ENCODE measurements at regions not wholly inside any gene's neighbourhood (a gene's known extent, or its start where the extent isn't known, plus 50 kb on each side); places are given as distances from the start of the nearest gene placed in this dataset.
A peak's percentile ranks its signal among the peaks of the same experiment; 100 is the strongest.

DNA sequence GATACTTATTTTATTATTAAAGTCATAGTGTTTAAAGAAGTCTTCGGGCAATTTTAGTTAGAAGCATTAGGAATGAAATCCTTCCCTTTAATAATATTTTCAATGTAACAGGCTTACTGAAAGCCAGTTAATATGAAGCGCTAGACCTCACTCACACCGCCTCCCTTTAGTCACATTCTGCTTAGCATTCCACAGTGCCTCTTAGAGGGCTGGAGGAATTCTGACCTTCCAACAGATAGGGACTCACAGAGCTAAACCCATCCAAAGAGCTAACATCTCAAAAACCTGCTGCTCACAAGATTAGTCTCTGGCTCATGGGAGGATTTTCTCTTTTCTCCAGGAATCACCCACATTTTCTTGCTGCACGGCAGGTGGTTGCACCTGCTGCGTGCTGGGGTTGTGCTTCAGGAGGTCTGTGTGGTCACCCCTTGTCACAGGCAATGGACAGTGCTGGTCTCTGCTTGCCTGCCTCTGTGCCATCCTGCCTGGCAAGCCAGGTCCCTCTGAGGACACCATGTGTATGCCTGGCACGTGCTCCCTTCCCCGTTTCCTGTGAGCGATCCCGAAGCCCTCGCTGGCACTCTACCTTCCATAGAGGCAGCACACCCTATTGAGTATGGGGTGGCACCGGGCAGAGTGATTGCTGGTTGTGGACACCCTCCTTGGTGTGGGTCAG is 91.8 kb downstream of the KLF6 start:
- peak overlapping the region in 1 of 21 experiments; percentile 28 for H3K27ac ChIP-seq
- H3K4me3 ChIP-seq, result no peak overlapping the region

- no peak overlapping the region for H3K27ac ChIP-seq
- H3K4me3 ChIP-seq, result no peak overlapping the region
Measured at GRCh38 chr10:3692387-3692999, 92.5 kb downstream of the KLF6 start.

GRCh38 chr10:3691482-3691881 is 93.5 kb downstream of the KLF6 start:
- no peak overlapping the region for H3K4me3 ChIP-seq
- H3K27ac ChIP-seq, result no peak overlapping the region

DNA sequence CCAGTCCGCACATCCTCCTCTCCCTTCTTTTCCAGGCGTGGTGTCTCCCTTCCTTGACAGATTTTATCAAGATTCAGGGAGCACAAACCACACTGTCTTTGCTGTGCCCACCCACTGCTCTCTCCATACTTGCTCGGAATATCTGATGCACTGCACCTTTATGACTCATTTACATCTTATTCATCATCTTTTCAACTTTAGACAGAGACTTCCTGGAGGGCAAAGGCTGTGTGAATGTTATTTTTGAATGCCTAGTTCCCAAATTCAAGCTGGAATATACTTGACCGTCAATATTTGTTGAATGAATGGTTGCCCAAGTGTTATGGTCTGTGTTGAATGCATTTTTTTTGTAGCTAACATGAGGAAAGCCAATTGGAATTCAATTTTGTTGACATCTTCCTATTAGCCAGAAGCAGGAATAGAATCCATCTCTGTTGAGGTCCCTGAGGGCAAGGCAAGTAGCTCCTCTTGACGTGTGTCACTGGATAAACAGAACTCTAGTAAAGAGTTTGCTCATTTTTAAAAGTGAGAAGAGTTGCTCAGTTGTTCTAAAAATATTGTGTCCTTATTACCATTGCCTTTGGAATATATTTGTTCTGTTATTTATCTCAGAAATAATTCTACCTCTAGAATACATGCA is 95.0 kb downstream of the KLF6 start:
- Histone ChIP-seq H3K27ac (no peak overlapping the region), H3K4me3 (no peak overlapping the region)

- Histone ChIP-seq H3K4me3 (no peak overlapping the region), H3K27ac (no peak overlapping the region)
Measured at GRCh38 chr10:3687510-3688081, 97.4 kb downstream of the KLF6 start.

DNA sequence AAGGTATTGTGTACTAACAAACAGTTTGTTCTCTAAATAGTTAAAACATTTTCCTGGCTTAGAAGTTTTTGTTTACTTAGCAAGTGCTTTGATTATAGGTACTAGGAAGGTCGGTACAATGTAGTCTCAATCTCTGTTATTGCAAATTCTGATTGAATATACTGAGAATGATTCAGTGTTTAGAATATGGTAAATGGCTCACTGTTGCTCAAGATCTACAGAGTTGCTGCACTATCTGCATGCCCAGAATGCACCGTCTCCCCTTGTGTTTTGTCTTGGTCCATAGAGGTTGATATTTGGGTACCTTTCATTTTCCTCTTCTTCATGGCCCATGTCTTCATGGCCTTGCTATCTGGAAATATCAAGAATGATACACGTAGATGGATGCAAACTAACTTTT is 99.6 kb downstream of the KLF6 start:
- no peak overlapping the region for H3K27ac ChIP-seq

DNA sequence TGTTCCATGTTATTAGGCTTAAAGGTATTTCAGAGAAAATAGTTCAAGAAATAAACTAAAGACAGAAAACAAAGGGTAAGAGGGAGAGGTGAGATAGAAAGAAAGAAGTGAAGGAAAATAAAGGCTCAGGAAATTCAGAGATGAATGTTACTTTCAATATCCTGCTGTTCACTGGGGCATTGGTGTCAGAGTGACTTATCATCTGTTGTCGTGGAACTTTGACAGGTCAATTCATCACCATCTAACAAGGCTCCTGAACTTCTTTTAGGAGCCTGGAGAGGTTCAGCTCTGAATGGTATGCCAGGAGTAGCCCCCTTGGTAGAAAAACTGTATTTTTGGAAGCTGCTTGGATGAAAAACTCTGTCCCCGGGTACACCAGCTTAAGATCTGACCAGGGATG is 100.1 kb downstream of the KLF6 start:
- Histone ChIP-seq H3K4me3 (no peak overlapping the region), H3K27ac (no peak overlapping the region)

More for the DNA sequence above, 99.6 kb downstream of the KLF6 start:
- no peak overlapping the region for H3K4me3 ChIP-seq

GRCh38 chr10:3683560-3683959 is 101.4 kb downstream of the KLF6 start:
- Histone ChIP-seq H3K27ac (peak overlapping the region in 1 of 21 experiments; percentile 12), H3K4me3 (no peak overlapping the region)

- Histone ChIP-seq H3K27ac (peak overlapping the region in 1 of 21 experiments; percentile 11), H3K4me3 (no peak overlapping the region)
Measured at GRCh38 chr10:3682745-3683144, 102.3 kb downstream of the KLF6 start.

DNA sequence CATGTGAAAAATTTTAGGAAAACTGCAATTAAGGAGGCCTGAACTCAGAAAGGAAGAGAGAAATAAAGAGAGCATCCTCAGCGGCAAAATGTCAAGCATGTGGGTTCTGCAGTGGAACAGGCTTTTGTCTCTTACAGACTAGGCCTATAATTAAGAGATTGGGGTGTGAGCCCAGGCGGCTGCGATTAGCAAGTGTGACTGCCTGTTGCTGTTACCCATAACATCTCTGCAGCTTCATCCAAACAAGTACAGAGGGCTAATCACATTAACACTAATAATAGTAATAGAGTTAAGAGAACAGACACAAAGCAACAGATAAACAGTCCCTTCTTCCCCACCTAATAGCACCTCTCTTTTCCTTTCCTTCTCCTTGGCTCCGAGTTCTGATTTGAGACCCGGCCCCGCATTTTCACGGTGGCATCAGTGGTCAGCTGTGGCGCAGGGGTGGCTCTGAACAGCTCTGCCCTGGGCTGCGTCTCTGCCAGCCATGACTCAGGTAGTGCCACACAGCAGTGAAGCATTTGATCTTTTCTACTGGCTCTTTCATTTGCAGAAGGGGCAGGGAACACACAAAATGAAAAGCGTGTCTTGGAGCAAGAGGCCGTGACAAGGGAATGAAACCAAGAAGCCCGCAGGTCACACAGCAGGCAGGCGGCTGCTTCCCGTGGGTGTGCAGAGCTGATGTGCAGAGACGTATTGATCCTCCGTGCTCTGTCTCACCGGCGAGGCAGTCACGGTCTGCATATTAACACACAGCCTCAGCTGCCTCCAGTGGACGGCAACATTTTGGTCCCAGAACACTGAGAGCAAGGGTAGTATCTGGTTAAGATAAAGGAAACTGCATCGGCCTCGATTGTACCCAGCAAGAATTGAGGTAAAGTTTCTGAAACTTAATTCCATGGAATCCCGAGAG is 103.1 kb downstream of the KLF6 start:
- H3K27ac ChIP-seq, result no peak overlapping the region
- H3K4me3 ChIP-seq, result no peak overlapping the region

DNA sequence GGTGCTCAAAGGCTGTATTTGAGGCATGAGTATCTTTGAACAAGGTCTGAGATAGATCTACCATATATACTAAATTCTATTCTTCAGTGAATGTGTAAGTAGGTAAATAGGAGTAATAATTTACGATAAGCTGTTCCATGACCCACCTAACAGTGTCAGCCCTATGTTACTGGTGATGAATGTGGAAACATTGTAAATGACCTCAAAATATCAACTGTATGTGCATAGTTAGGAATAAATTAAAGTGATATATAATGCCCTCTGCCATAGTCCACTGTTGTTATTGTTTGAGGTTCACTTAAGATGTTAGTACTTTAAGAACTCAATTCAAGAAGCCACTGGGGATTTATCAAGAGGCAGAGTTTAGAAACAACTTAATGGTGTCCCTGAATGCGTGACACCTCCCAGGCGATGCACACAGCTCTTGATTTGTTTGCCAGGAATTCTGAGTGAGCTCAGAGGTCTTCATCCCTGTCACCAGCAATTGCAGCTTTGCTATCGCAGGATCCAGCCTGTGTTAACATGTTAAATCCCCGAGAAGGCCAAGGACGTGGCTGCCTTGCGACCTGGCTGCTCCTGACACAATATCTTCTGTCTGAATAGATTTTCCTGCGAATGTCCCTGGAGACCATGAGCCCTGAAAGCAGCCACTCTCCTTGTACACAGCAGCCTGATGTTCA is 104.9 kb downstream of the KLF6 start:
- Histone ChIP-seq H3K4me3 (no peak overlapping the region), H3K27ac (no peak overlapping the region)

- H3K4me3 ChIP-seq, result no peak overlapping the region
- no peak overlapping the region for H3K27ac ChIP-seq
Measured at GRCh38 chr10:3678629-3679227, 106.3 kb downstream of the KLF6 start.

GRCh38 chr10:3676564-3676963 is 108.4 kb downstream of the KLF6 start:
- Histone ChIP-seq H3K27ac (no peak overlapping the region), H3K4me3 (no peak overlapping the region)

- H3K27ac ChIP-seq, result no peak overlapping the region
- no peak overlapping the region for H3K4me3 ChIP-seq
Measured at GRCh38 chr10:3672220-3672619, 112.8 kb downstream of the KLF6 start.

- Histone ChIP-seq H3K27ac (no peak overlapping the region), H3K4me3 (no peak overlapping the region)
Measured at GRCh38 chr10:3671386-3671955, 113.5 kb downstream of the KLF6 start.

DNA sequence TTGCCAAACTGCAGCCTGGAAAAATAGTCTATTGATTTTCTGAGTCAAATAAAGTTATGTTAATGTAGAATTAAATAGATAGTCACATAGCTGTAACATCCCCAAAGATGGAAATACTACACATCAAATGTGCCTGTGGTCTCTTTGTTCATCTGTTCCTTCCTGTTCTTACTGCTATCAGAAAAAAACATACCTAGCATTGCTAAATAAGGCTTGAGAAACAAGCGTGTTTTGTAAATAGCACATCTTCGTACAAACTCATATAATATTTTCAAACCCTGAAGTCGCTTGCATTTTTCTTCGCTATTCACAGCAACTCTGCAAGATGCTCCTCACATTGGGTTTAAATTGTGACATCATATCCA is 116.1 kb downstream of the KLF6 start:
- Histone ChIP-seq H3K4me3 (peak overlapping the region in 3 of 7 experiments; percentile 2 to 30 (median 21)), H3K27ac (peak overlapping the region in 9 of 21 experiments; percentile 28 to 91 (median 72))

DNA sequence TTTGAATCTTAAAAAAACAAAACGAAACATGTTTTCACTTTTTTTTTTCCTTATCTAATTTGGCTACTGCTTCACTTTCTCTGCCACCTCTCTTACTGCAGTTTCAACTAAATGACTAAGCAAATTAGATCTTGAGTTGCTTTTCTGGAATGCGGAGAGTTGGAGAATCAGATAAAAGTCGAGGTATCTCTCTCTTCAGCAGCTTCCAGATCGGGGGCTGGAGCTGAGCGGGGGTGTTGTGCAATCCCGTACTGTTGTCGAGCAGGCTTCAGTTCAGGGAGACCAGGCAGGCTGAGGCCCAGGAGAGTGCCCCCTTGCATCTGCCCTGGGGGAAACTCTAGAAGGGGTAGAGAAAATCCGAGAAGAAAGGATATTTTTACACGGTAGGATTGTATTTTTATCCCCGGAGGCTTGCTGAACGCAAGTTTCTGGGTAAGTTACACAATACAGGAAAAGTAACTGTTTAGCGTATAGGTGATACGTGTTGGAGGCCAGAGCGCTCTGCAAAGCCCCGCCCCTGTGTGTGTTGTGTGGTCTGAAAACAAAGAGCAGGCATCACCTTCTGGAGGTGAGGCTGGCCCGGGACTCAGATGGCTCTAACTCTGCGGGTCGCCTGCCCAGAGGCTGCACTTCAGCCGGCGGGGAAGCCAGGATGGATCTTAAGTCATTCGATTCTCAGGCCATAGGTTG is 116.6 kb downstream of the KLF6 start:
- Histone ChIP-seq H3K4me3 (peak overlapping the region in 6 of 7 experiments; percentile 2 to 30 (median 16)), H3K27ac (peak overlapping the region in 14 of 21 experiments; percentile 14 to 91 (median 70))

All from skin epidermis (tissue), 12 donors.